CD14-positive monocyte (primary cell): ENCODE measurements at regions not wholly inside any gene's neighbourhood (a gene's known extent, or its start where the extent isn't known, plus 50 kb on each side); places are given as distances from the start of the nearest gene placed in this dataset.

ENCODE experiments used
- DNase-seq, 3 donors: peaks; one replicate each; pipeline ENCODE4 v3.0.0-alpha.2; 2011 to 2022
- H2AFZ ChIP-seq: 2 replicates; pipeline ENCODE4 v1.6.0; 2012; ENCODE audit warnings: mild to moderate bottlenecking, low read depth, low read length, inconsistent platforms; ENCODE audit not compliant: insufficient read depth, poor library complexity, severe bottlenecking
- H3K27ac ChIP-seq, 2 donors: 1 replicate in 1 of 2; 2 replicates in 1 of 2; pipeline ENCODE4 v1.5.1; 2012 to 2013; ENCODE audit warnings: low read length in 2 of 2, control low read depth in 1 of 2, inconsistent platforms in 1 of 2, low read depth in 1 of 2, mild to moderate bottlenecking in 1 of 2
- H3K27me3 ChIP-seq, 2 donors: one replicate each; pipeline versions ENCODE4 v1.6.0 to v1.6.1; 2011 to 2013; ENCODE audit warnings: low read length in 2 of 2; ENCODE audit not compliant: control insufficient read depth in 2 of 2, insufficient read depth in 2 of 2
- H3K36me3 ChIP-seq, 2 donors: replicated peaks in 1 of 2; 1 replicate in 1 of 2; 2 replicates in 1 of 2; pipeline versions ENCODE4 v1.5.1 to v1.6.1; 2012 to 2013; ENCODE audit warnings: low read length in 2 of 2, control low read depth in 1 of 2, inconsistent platforms in 1 of 2, mild to moderate bottlenecking in 1 of 2; ENCODE audit not compliant: insufficient read depth in 2 of 2, control insufficient read depth in 1 of 2
- H3K4me1 ChIP-seq, 2 donors: 1 replicate in 1 of 2; 2 replicates in 1 of 2; pipeline versions ENCODE4 v1.5.1 to v1.6.1; 2012 to 2013; ENCODE audit warnings: low read length in 2 of 2, control low read depth in 1 of 2, inconsistent platforms in 1 of 2, mild to moderate bottlenecking in 1 of 2, moderate library complexity in 1 of 2; ENCODE audit not compliant: insufficient read depth in 2 of 2, control insufficient read depth in 1 of 2
- H3K4me2 ChIP-seq: replicated peaks from 2 replicates; pipeline ENCODE3; 2012; ENCODE audit warnings: low read length, moderate library complexity, mild to moderate bottlenecking; ENCODE audit not compliant: poor library complexity, severe bottlenecking; ENCODE audit errors: extremely low read depth
- H3K4me3 ChIP-seq, 3 experiments: fragments of 200-600 bp in 1 of 3; sonication (generic) in 1 of 3; replicated peaks in 1 of 3; 1 replicate in 2 of 3; 2 replicates in 1 of 3; pipeline ENCODE4 v1.5.1; 2011 to 2013; ENCODE audit warnings: low read length in 3 of 3, mild to moderate bottlenecking in 3 of 3, control low read depth in 2 of 3, low read depth in 2 of 3, inconsistent platforms in 1 of 3, moderate library complexity in 1 of 3
- H3K79me2 ChIP-seq: 2 replicates; pipeline ENCODE4 v1.6.0; 2012; ENCODE audit warnings: mild to moderate bottlenecking, control low read depth, inconsistent platforms, low read length, moderate library complexity; ENCODE audit not compliant: insufficient read depth
- H3K9ac ChIP-seq: 2 replicates; pipeline ENCODE4 v1.6.0; 2017; ENCODE audit warnings: low read length, mild to moderate bottlenecking; ENCODE audit not compliant: insufficient read depth, poor library complexity, severe bottlenecking
- H3K9me3 ChIP-seq, 2 donors: replicated peaks in 1 of 2; 1 replicate in 1 of 2; 2 replicates in 1 of 2; pipeline versions ENCODE4 v1.5.1 to v1.6.1; 2012 to 2013; ENCODE audit warnings: low read length in 2 of 2, control low read depth in 1 of 2; ENCODE audit not compliant: control insufficient read depth in 1 of 2, insufficient read depth in 1 of 2
- H4K20me1 ChIP-seq: 2 replicates; pipeline ENCODE4 v1.6.0; 2012; ENCODE audit warnings: mild to moderate bottlenecking, low read length, control low read depth, moderate library complexity; ENCODE audit not compliant: insufficient read depth
- H3K27ac Mint-ChIP-seq, 7 donors: one replicate each; pipeline ENCODE4 v1.8.0; 2020; ENCODE audit warnings: mild to moderate bottlenecking in 7 of 7, mixed read lengths in 7 of 7, moderate library complexity in 6 of 7, inconsistent platforms in 2 of 7
- H3K27me3 Mint-ChIP-seq, 3 donors: one replicate each; pipeline ENCODE4 v1.8.0; 2021 to 2022; ENCODE audit warnings: low read depth in 3 of 3, mild to moderate bottlenecking in 3 of 3, mixed read lengths in 3 of 3, moderate library complexity in 3 of 3, inconsistent platforms in 1 of 3
- H3K36me3 Mint-ChIP-seq, 2 donors: one replicate each; pipeline ENCODE4 v1.8.0; 2020; ENCODE audit warnings: mixed read lengths in 2 of 2, inconsistent platforms in 1 of 2, mild to moderate bottlenecking in 1 of 2
- H3K4me1 Mint-ChIP-seq: one replicate; pipeline ENCODE4 v1.8.0; 2020; ENCODE audit warnings: mild to moderate bottlenecking, mixed read lengths
- H3K4me3 Mint-ChIP-seq, 2 donors: one replicate each; pipeline ENCODE4 v1.8.0; 2020; ENCODE audit warnings: mild to moderate bottlenecking in 2 of 2, mixed read lengths in 2 of 2, moderate library complexity in 1 of 2
- H3K9me3 Mint-ChIP-seq, 7 donors: one replicate each; pipeline ENCODE4 v1.8.0; 2020 to 2022; ENCODE audit warnings: mixed read lengths in 7 of 7, mild to moderate bottlenecking in 6 of 7, moderate library complexity in 6 of 7, inconsistent platforms in 2 of 7
- CTCF ChIP-seq: fragments of 200-600 bp; IDR thresholded peaks from one replicate; pipeline ENCODE4 v1.8.0; 2022; ENCODE audit warnings: antibody characterized with exemption, mild to moderate bottlenecking
- WGBS: methylation state at CpG from one replicate; pipeline ENCODE4 v1.1.5; 2013; ENCODE audit warnings: missing lambda C conversion rate; ENCODE audit not compliant: insufficient coverage; 5-methylcytosine and 5-hydroxymethylcytosine counted together
- intact Hi-C, 2 donors: fragments of 100-400 bp; cut with micrococcal nuclease; formaldehyde crosslinking; loops; one replicate each; pipeline versions ENCODE4 v1.15.0 to v1.15.1; 2023

GRCh38 chr3:177982034-177982433 lies 554.2 kb upstream of the KCNMB2 start:
- Mint-ChIP-seq H3K27ac (no peak overlapping the region), H3K4me3 (no peak overlapping the region), H3K36me3 (peaks cover 0 to 2% of the 10 kb centered on the region in 2 donors), H3K9me3 (peaks cover 0 to 2% (median 0%) of the 10 kb centered on the region in 7 donors), H3K4me1 (peaks cover 7% of the 10 kb centered on the region), H3K27me3 (peaks cover 0 to 1% (median 0%) of the 10 kb centered on the region in 3 donors)
- WGBS, result no CpG with 5 or more reads among the region's 1 CpG
- Histone ChIP-seq H3K79me2 (no peaks in the 10 kb centered on the region), H3K27ac (no peak overlapping the region), H3K36me3 (no peaks in the 10 kb centered on the region), H3K4me1 (peaks cover 2 to 5% of the 10 kb centered on the region in 2 donors), H4K20me1 (no peaks in the 10 kb centered on the region), H3K9ac (no peak overlapping the region), H3K27me3 (no peaks in the 10 kb centered on the region), H2AFZ (no peak overlapping the region), H3K9me3 (no peaks in the 10 kb centered on the region), H3K4me3 (no peak overlapping the region), H3K4me2 (no peak overlapping the region)
- intact Hi-C loops, result no loop called here
- DNase-seq, result no peak
- no peak for TF ChIP-seq CTCF

- Histone ChIP-seq H3K27me3 (no peaks in the 10 kb centered on the region), H3K4me3 (no peak overlapping the region), H3K9me3 (no peaks in the 10 kb centered on the region), H3K27ac (no peak overlapping the region), H2AFZ (no peak overlapping the region), H3K4me1 (no peaks in the 10 kb centered on the region), H3K36me3 (no peaks in the 10 kb centered on the region), H3K79me2 (no peaks in the 10 kb centered on the region), H3K4me2 (no peak overlapping the region), H4K20me1 (no peaks in the 10 kb centered on the region), H3K9ac (no peak overlapping the region)
- Mint-ChIP-seq H3K9me3 (peaks cover 0 to 2% (median 0%) of the 10 kb centered on the region in 7 donors), H3K36me3 (no peaks in the 10 kb centered on the region), H3K4me1 (no peaks in the 10 kb centered on the region), H3K27me3 (peaks cover 0 to 1% (median 0%) of the 10 kb centered on the region in 3 donors), H3K4me3 (peak overlapping the region in 1 of 2 donors; percentile 10), H3K27ac (no peak overlapping the region)
- WGBS, result 79% methylated on average over 3 of the region's 3 CpGs
- intact Hi-C loops, result no loop called here
- DNase-seq, result no peak
- no peak for TF ChIP-seq CTCF
Observed at GRCh38 chr3:177983320-177983719, 552.9 kb upstream of the KCNMB2 start.
